ENCODE measurements at regions not wholly inside any gene's neighbourhood (a gene's known extent, or its start where the extent isn't known, plus 50 kb on each side); places are given as distances from the start of the nearest gene placed in this dataset.

- TF ChIP-seq, protein P1, sequence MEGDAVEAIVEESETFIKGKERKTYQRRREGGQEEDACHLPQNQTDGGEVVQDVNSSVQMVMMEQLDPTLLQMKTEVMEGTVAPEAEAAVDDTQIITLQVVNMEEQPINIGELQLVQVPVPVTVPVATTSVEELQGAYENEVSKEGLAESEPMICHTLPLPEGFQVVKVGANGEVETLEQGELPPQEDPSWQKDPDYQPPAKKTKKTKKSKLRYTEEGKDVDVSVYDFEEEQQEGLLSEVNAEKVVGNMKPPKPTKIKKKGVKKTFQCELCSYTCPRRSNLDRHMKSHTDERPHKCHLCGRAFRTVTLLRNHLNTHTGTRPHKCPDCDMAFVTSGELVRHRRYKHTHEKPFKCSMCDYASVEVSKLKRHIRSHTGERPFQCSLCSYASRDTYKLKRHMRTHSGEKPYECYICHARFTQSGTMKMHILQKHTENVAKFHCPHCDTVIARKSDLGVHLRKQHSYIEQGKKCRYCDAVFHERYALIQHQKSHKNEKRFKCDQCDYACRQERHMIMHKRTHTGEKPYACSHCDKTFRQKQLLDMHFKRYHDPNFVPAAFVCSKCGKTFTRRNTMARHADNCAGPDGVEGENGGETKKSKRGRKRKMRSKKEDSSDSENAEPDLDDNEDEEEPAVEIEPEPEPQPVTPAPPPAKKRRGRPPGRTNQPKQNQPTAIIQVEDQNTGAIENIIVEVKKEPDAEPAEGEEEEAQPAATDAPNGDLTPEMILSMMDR (conservative IDR thresholded peaks at IDR 0.05) = peak; percentile 78
- TF ChIP-seq EZH2 (IDR thresholded peaks at IDR 0.05; ENCODE audit: low read depth) = no peak
Observed at GRCh38 chr14:21734457-21735074, 60.9 kb upstream of the OR4E1 start.

All from PC-9 (cell line).